ENCODE measurements at regions not wholly inside any gene's neighbourhood (a gene's known extent, or its start where the extent isn't known, plus 50 kb on each side); places are given as distances from the start of the nearest gene placed in this dataset.

DNA sequence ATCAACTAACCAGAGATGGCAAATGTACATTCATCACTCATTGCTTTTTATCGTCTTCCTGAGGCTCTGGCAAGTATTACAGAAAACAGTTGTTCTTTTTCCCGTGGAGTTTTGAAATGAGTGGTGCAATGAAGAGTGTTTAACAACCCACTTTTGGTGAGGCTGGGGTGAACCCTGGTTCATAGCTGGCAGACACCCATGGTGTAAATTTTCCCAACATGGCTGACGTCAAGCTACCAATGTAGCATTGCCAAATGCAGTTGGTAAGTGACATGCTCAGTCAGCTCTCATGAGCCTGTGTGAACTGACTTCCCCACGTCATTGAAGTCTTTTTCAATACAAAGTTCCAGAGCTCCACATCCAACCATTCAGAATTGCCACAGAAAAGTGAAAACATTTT, 386.2 kb downstream of the TMEM114 start:
- TF ChIP-seq POLR2A (IDR thresholded peaks at IDR 0.05) = no peak
- TF ChIP-seq, protein P1, sequence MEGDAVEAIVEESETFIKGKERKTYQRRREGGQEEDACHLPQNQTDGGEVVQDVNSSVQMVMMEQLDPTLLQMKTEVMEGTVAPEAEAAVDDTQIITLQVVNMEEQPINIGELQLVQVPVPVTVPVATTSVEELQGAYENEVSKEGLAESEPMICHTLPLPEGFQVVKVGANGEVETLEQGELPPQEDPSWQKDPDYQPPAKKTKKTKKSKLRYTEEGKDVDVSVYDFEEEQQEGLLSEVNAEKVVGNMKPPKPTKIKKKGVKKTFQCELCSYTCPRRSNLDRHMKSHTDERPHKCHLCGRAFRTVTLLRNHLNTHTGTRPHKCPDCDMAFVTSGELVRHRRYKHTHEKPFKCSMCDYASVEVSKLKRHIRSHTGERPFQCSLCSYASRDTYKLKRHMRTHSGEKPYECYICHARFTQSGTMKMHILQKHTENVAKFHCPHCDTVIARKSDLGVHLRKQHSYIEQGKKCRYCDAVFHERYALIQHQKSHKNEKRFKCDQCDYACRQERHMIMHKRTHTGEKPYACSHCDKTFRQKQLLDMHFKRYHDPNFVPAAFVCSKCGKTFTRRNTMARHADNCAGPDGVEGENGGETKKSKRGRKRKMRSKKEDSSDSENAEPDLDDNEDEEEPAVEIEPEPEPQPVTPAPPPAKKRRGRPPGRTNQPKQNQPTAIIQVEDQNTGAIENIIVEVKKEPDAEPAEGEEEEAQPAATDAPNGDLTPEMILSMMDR (IDR thresholded peaks at IDR 0.05) = no peak
- H3K9me3 ChIP-seq (replicated peaks in 1 of 3) = no peaks in the 10 kb centered on the region
- no peak for DNase-seq
- intact Hi-C loops (cut with DNase I) = no loop called here
- H3K4me3 ChIP-seq = no peak overlapping the region
- no peaks in the 10 kb centered on the region for H3K36me3 ChIP-seq (replicated peaks in 1 of 2)
- 48 to 61% (median 55%) methylated on average over 4 of the region's 4 CpGs for WGBS, 4 donors
- H3K27ac ChIP-seq = no peak overlapping the region
- H3K27me3 ChIP-seq = no peaks in the 10 kb centered on the region
- H3K4me1 ChIP-seq (replicated peaks in 1 of 2) = no peaks in the 10 kb centered on the region

DNA sequence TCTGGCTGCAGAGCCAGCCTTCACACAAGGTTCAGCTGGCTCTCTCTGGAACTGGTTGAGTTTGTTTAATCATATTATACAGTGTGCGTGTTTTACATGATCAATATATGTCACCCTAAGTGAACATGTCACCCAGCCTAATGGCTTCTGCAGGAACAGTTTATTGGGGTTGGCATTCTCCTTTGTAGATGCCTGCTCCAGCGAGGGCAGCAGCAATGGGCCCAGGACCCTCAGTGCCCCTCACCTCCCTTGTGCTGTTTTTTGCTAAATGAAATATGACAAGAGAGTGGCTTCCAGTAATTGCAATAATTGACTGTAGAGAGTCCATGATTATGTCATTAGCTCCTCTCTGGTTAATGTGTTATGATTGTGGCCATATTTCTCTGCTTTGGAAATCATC, 387.2 kb downstream of the TMEM114 start:
- TF ChIP-seq POLR2A (IDR thresholded peaks at IDR 0.05) = no peak
- TF ChIP-seq, protein P1 (IDR thresholded peaks at IDR 0.05) = no peak
- no peaks in the 10 kb centered on the region for H3K9me3 ChIP-seq (replicated peaks in 1 of 3)
- no peak for DNase-seq
- H3K4me1 ChIP-seq (replicated peaks in 1 of 2) = no peaks in the 10 kb centered on the region
- H3K27me3 ChIP-seq = no peaks in the 10 kb centered on the region
- H3K27ac ChIP-seq = no peak overlapping the region
- 56 to 78% (median 68%) methylated on average over 2 of the region's 2 CpGs for WGBS, 4 donors
- intact Hi-C loops (cut with DNase I) = no loop called here
- H3K36me3 ChIP-seq (replicated peaks in 1 of 2) = no peaks in the 10 kb centered on the region
- H3K4me3 ChIP-seq = no peak overlapping the region

DNA sequence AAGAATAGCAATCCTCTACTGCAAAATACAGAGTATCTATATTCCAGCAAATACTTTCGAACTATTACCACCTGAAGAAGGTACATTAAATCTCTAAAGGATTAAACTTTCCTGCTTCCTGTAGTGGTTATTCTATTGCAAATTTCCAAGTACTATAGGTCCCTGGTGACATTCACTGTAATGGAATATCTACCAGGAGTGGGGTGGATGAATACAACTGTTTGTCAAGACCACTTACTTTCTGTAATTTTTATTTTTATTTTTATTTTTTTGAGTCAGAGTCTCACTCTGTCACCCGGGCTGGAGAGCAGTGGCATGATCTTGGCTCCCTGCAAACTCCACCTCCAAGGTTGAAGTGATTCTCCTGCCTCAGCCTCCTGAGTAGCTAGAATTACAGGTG, 389.5 kb downstream of the TMEM114 start:
- intact Hi-C loops (cut with DNase I) = no loop called here
- no peaks in the 10 kb centered on the region for H3K36me3 ChIP-seq (replicated peaks in 1 of 2)
- 53 to 74% (median 57%) methylated on average over 2 of the region's 2 CpGs for WGBS, 4 donors
- no peak for DNase-seq
- no peaks in the 10 kb centered on the region for H3K27me3 ChIP-seq
- H3K4me1 ChIP-seq (replicated peaks in 1 of 2) = no peaks in the 10 kb centered on the region
- no peak overlapping the region for H3K27ac ChIP-seq
- TF ChIP-seq, protein P1 (IDR thresholded peaks at IDR 0.05) = no peak
- TF ChIP-seq POLR2A (IDR thresholded peaks at IDR 0.05) = no peak
- no peaks in the 10 kb centered on the region for H3K9me3 ChIP-seq (replicated peaks in 1 of 3)
- H3K4me3 ChIP-seq = no peak overlapping the region

DNA sequence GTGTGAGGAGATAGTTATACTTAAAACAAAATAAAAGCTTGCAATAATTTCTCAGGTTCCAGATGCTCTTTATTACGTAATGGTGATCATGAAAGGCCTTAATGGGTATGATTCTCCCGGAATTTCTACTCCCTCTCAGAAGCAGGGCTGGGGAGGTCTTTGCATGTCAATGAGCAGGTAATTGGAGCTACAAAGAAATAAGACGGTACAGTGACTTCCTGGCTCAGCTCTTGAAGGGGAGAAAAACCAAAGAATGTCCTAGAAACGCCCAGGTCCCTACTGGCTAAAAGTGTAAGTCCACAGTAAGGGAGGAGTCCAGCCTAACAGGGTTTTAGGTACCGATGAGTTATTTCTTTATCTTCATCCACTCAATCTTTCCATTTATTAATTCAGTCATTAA, 390.9 kb downstream of the TMEM114 start:
- Histone ChIP-seq H3K27ac (no peak overlapping the region), H3K4me3 (no peak overlapping the region), H3K9me3 (replicated peaks in 1 of 3) (no peaks in the 10 kb centered on the region), H3K4me1 (replicated peaks in 1 of 2) (no peaks in the 10 kb centered on the region), H3K36me3 (replicated peaks in 1 of 2) (no peaks in the 10 kb centered on the region), H3K27me3 (no peaks in the 10 kb centered on the region)
- WGBS, 4 donors = 45 to 58% (median 51%) methylated on average over 5 of the region's 5 CpGs
- intact Hi-C loops (cut with DNase I) = no loop called here
- TF ChIP-seq, protein P1 (IDR thresholded peaks at IDR 0.05) = no peak
- TF ChIP-seq POLR2A (IDR thresholded peaks at IDR 0.05) = no peak
- DNase-seq = no peak

Measured in adrenal gland (tissue), 9 donors.